HG03139 (cell line): ENCODE measurements at regions not wholly inside any gene's neighbourhood (a gene's known extent, or its start where the extent isn't known, plus 50 kb on each side); places are given as distances from the start of the nearest gene placed in this dataset.

Experiments used
- ATAC-seq: cut with Tn5 transposase; IDR thresholded peaks from one replicate; pipeline ENCODE4 v1.9.1; 2021; ENCODE audit not compliant: unreplicated experiment

DNA sequence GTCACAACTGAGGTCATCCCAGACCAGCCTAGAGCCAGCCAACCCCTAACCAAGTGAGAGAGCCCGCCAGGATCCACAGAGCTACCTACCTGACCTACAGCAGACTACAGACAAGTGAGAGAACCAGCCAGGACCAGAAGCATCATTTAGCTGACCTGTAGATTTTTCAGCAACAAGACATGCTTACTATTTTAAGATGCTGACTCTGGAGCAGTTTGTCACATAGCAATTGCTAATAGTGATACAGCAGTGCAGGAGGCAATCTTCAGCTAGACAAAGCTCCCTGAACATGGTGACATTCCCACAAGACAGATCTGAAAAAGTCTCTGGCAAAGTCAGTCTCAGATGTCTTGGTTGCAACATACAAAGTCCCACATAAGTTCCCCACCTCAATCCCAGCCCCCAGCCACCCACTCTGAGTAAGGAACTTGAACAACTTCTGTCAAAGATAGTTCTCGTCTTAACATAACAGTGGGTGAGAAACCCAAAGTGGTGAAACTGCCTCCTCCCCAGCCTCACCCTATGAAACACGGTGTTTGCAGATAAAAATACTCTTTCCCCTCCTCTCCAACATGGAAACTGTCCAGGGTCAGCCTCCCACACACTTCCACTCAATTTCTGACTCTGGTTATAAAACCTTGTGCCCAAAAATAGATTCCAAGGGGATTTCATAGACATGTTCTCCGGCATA, 120.3 kb upstream of the SLC6A11 start:
- no peak for ATAC-seq

DNA sequence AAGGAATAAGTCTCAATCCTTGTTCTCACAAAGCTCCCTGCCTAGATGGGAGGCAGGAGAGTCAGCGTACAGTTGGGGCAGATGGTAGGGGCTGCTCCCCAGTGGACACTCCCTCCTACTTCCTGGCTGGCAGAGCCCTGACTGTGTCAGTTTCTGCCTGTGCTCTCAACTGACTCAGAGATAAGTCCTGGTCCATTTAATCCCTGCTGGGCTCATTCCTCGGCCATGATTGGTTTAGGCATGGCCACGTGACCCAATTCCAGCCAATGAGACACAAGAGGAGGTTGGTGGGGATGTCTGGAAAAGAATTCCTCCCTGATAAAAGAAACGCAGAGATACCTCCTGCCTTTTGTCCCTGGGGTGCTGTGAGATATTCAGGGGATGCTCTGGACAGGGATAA, 118.1 kb upstream of the SLC6A11 start:
- no peak for ATAC-seq

DNA sequence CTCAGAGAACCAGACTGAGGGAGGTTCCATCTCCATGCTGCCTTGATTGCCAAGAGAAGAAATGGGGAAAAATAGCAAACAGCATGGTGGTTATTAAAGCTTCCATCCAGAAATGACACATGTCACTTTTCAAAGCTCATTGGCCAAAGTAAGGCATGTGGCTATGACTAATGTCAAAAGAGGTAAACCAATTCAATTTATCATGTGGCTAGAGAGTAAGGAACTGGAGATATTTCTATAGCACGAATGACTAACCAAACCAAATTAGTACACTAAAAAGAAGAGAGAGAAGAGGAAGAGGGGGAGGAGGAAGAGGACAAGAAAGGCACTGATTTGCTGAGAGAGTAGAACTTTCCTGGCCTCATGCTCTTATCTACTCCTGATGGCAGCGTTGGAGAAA, 115.2 kb upstream of the SLC6A11 start:
- ATAC-seq: no peak

DNA sequence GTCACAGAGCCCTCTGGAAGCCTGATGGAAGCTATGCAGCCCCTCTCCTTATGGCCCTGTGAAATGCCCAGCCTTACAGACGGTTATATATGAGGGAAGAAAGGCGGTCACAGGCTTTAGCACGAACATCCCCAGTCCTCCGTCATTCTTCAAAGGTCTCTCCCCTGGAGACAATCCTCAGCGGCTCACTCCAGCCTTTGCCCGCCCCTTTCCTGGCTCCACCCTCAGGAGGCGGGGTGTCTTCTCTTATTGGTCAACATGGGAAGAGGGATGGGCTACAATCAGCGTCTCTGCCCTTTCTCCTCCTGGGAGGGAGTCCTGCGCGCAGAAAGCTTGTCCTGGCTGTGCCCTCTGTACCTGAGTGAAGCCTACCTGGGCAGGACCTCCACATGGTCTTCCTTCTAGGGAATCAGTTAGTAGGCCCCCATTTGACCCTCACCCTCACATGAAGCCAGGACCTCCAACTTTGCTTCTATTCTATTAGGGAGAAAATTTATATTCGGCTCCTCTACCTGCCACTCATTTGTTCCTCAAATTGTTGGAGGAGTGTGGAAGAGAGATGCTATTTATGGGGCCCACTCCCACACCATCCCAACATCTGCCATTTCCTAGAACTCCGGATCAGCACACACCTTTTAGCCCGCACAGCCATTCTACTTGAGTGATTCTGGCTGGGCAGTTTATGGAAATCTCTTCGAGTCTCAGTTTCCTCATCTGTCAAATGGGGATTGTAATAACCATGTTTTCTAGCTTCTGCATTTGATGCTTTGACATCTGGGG, 112.9 kb upstream of the SLC6A11 start:
- no peak for ATAC-seq

DNA sequence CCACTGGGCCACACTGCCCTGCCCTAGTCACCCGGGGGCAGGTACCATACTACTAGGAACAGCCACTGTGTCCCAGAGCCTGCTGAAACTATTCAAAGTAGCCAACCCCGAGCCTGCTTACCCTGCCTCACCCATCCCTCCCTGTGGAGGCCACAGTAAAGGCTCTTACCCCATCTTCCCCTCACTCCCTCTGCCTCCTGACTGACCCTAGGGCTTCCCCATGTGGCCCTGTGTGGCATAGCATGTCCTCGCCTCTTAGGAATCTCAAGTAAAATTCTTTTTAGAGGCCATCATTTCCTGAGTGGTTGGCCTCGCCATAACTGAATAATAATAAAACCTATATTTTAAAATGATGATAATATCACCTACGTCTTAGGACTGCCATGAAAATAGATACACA, 112.2 kb upstream of the SLC6A11 start:
- no peak for ATAC-seq

DNA sequence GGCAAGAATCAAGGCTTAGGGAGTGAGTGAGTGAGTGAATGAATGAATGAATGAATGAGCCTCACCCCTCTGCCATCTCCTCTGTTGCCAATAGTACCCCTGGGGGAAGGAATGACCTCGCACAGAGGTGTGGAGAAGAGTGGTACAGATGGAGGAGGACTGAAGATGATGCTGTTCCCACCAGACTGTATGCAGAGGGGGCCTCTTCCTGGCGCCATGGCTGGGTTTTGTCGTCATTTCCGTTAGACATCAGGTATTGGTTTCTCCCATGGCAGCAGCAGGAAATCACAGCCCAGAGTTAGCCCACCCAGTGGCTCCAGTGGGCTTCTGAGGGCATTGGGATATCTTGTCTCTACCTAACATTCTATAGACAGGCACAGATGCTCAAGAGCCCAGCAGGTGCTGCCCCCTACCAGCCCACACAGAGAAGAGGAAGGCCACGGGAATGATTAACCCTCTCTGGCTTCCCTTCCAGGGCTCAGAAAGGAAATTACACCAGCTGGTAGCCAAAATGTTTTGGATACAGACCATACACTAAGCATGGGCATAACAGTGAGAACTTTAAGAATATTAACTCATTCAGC, 109.8 kb upstream of the SLC6A11 start:
- no peak for ATAC-seq

DNA sequence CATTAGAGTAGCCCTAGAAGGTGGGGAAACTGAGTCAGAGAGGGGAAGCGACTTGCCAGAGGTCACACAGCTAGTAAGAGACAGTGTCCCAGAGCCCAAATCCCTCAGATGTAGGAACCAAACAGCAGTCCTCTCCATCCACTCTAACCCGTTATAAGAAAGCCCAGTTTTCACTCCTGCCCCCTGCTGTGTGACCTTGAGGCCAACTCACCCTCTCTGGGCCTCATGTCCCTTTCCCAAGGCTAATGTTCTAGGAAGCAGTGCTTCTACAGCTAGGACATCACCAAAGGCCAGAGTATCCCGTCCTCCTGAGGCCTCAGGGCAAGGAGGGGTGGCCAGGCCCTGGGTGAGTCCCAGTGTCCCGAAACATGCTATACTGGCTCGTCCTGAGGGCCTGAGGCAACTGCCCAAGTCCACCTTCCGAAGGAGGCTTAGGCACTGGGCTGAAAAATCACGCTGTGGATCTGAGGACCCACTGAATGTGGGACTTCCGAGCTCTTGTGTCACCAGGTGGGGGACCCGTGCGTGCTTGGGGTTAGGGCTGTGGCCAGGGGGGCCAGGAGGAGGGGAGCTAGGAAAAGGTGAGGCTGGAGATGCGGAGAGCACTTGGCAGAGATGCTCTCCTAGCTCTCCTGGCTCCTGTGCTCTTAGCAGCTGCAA, 109.2 kb upstream of the SLC6A11 start:
- no peak for ATAC-seq

DNA sequence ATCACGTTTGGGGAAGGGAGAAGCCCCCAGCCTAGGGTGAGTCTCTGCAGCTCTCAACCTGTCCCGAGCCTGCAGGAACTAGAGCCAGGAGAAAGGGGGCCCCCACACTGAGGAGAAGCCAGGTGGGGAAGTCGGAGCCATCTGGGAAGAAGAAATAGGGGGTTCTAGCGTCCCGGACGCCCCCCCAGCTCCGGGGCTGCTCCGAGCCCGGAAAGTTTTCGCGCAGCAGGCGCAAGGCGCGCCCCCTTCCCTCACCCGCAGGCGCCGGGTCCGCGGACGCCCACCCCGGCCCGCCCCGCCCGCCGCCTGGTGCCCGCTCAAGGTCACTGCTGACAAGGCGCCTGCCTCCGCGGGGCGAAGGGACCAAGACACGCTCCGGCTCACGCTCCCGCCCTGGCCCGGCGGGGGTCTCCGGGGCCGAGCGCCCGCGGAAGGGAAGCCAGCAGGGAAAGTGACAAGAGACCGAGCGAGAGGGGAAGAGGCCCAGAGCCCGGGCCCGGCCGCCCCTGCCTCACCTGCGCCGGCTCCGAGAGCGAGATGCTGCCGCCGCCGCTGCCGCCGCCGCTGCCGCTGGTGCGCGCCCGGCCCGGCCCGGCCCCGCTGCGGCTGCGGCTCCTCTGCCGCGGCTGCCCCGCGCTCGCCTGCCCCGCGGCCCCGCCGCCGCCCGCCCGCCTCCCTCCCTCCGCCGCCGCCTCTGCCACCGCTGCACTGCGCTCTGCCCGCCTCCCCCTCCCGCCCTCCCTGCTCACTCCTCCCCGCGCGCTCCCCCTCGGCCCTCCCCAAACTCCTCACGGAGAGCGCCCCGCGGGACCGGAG, 108.4 kb upstream of the SLC6A11 start:
- no peak for ATAC-seq

DNA sequence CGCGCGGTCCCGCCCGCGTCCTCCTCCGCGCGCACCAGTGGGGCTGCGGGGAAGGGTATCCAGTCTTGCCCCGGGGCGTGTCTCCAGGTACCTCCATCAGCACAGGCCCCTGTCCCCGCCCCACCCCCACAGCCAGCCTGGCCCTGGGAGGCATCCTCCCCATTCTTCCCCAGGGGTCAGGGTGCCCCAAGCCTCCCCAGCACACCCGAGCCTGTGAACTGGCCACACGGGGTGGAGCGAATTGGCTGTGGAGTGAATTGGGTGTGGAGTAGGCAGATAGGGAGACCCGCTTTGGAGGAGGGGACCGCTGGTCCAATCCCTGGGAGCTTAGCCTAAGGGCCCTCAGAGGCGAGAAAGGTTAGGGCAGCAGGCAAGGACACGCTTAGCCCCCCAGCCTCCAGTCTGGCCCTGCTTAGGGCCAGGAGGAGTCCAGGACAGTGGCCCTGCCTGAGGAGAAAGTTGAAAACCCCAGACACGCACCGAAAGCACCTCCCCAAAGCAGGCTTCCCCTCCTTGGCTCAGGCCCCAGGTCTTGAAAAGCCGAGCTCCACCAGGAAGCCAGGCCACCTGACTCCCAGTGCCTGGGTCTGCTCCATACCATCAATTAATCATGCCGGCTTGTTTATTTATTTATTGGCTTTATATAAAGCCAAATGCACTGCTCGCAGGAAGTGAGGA, 107.7 kb upstream of the SLC6A11 start:
- no peak for ATAC-seq

DNA sequence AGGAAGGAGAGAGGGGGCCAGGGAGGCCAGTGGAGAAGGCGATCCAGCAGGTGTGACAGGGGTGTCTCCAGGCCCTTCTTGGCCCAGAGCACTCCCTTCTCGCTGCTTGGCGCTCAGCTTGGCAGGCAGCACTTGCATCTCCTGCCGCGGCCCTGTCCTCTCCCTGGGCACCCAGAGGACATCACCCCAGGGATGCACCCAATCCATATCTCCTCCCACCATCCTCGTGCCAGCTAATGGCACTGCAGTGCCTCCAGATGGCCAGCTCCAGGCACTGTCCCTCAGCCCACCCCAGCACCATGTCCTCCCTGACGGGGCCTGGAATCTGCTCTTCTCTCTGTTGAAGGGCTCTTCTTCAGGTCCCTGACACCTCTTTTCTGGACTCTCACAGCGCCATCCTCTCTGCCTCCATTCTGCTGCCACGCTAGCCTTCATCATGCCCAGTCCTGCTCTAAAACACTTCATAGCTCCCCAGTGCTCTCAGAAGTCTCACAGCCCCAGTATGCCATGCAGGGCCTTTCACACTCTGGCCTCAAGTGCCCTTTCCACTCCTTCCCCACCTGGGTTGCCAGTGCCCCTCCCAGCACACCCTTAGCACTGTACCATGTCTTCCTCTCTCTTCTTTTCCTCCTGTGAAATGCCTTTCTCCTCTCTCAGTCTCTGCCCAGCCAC, 106.8 kb upstream of the SLC6A11 start:
- ATAC-seq: no peak

DNA sequence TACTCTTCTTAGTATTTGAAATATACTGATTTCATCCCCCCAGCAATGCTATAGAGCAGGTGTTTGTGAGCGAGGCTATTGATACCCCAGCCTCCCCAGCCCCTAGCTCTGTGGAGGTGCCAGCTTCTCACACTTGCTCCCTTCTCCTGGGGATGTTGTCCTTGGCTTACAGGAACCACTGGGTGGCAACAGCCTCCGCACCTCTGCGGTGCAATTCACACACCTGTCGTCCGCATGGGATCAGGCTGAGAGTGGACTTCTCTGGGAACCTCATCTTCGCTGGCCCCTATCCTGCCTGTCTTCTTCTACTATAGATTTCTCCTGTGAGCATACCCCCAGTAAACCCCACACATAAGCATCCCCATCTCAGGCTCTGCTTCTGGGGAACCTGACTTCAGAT, 103.9 kb upstream of the SLC6A11 start:
- ATAC-seq: no peak

DNA sequence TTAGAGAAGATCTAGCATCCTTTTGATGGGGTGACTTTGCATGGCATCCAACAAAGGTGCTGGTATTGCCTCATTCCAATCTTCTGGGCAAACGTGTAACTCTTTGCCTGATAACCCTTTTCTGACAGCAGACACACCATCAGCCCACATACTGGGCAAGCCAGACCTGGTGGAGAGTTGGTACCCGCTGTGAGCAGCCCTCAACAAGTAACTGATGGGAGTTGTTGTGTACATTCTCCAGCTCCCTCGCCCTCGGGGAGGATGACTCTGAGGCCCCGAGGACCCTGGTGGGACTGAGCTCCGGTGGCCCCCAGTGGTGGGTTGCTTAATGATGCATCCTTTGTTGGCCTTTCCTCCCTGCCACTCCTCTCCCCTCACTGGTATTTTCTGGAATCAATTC, 102.4 kb upstream of the SLC6A11 start:
- no peak for ATAC-seq

DNA sequence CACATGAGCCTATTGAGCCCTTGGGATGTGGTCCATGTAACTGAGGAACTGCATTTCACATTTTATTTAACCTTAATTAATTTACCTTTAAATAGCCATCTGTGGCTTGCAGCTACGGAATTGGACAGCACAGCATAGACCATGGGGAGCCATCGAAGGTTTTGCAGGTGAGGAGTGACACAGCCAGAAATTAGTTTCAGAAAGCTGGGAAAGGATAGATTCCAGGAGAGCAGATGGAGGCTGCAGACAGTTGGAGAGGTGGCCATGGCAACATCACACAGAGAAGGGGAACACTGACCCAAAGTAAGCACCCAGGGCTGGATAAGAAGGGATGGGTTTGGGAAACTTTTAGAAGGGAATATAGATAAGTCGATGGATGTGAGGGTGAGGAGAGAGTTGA, 100.1 kb upstream of the SLC6A11 start:
- ATAC-seq: no peak

DNA sequence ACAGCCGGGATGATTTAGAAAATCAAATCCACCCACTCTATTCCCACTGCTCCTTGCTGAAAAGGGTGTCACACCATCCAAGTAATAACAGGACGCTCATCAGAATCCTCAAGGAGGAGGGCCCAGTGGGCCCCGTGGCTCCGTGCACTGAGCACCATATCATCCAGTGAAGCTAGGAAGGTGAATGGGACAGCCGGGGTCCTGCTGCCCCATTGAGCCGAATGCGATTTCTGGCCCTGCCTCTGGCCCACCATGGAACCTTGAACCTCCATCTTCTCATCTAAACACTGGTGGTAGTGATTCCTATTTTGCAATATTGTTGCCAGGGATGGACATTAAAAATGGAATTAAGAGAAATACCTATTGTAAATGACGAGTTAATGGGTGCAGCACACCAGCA, 99.1 kb upstream of the SLC6A11 start:
- no peak for ATAC-seq

DNA sequence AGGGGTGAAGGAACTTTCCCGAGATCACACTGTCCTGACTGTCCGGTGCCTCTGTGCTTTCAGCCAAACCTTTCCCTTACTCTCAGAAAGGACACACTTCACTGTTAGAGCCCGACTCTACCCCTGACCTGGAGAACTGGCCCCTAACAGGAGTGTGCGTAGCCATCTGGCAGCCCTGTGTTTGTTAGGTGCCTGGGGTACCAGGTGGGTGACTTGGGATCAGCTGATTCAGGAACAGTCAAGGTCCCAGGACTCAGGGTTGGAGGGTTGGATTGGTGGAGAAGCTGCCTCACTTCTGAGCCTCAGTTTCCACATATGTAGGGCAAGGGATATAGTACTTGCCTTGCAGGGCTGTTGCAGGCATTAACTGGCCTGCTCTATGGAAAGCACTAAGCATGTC, 98.3 kb upstream of the SLC6A11 start:
- no peak for ATAC-seq

DNA sequence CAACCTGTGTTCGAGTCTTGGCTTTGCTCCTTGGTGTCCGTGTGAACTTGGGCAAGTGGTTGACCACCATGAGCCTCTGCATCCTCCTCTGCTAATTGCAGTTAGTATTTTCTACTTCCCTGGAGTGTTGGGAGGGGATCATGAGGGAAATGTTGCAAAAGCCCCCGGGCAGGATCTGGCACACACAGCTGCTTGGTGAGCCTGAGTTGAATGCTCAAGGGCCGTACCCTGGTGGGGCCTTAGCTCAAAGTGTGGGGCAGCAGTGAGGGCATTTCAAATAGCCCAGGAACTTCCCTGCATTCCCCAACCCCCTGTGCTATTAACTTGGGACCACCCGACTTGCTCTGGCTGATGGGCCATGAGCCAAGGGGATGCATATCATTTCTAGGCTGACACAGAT, 94.9 kb upstream of the SLC6A11 start:
- ATAC-seq: no peak

DNA sequence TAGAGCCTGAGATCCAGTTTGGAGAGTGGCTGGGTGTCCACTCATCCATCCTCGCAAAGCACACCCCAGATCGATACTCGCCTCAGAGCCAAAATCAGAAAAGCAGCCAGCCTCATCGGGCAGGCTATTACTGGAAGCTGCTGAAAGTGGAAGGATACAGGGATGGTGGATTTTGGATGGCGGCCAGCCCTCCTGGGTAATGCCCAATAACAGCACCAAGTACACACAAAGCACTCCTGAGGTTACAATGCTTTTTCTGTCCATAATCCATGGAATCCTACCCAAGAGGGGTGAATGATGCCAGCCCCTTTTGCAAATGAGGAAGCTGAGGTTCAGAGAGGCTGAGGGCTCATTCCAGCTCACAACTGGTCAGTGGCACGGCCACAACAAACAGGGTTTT, 93.1 kb upstream of the SLC6A11 start:
- ATAC-seq: no peak

DNA sequence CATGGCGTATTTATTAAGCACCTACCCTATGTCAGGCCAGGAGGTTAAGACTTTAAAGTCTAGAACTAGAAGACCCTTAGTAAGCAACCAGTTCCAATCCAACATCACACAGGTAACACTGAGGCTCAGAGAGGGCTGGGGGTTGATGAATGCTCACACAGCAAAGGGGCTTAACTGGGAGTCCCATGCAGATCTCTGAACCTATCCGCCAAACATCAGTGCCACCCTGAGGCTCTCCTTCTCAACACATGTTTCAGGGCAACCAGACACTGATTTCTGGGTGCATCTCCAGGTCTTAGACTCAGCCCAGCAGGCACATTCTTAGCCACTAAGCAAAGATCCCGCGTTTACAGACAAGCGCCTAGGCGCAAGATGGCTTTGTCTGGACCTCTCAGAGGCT, 92.0 kb upstream of the SLC6A11 start:
- no peak for ATAC-seq

DNA sequence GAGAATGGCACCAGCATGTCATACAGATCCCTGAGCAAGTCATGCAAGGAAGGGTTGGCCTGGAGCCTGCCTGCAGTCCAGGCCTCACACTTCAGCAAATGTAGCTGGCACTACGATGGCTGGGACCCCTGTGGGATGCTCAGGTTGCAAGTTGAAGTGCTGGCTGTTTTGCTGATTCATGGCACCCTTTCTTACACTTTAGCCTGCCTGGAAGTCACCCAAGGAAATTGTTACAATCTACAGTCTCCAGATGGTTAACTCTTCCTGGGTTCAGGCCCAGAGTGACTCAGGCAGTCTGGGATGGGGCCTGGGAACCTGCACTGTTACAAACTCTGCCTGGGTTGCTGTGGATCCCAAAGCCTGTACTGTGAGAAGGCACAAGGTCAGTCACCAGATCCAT, 91.0 kb upstream of the SLC6A11 start:
- ATAC-seq: no peak

DNA sequence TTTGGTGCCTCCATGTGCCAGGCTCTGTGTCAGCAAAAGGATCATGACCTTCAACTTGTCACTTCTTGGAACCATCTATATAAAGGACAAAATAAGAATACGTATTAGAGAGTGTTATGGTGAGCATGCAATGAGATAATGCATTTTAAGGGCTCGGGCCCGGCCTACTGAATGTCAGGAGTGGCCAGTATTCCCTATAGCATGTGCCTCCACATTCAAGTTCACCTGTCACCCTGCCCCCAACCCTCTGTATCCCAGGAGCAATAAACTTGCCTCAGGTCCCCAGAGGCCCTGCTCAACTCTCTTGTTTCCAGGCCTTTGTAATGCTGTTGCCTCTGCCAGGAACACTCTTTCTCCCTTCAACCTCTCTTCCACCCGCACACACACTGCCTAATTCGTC, 90.2 kb upstream of the SLC6A11 start:
- no peak for ATAC-seq
